ENCODE measurements at regions not wholly inside any gene's neighbourhood (a gene's known extent, or its start where the extent isn't known, plus 50 kb on each side); places are given as distances from the start of the nearest gene placed in this dataset.

GRCh38 chr1:199743227-199743626, 284.3 kb upstream of the NR5A2 start:
- TF ChIP-seq USF2 (IDR thresholded peaks at IDR 0.05; ENCODE audit: low read depth, low read length) = no peak
- TF ChIP-seq USF2 (CRISPR knock-in tag; IDR thresholded peaks at IDR 0.05; ENCODE audit: borderline replicate concordance) = no peak
- no peak for TF ChIP-seq FOXK2 (IDR thresholded peaks at IDR 0.05)
- TF ChIP-seq NR2F2 (IDR thresholded peaks at IDR 0.05; ENCODE audit: borderline replicate concordance, low read depth) = no peak
- TF ChIP-seq KLF16 (CRISPR knock-in tag; IDR thresholded peaks at IDR 0.05) = no peak
- no peak for TF ChIP-seq PHF8 (CRISPR knock-in tag; IDR thresholded peaks at IDR 0.05)
